PC-3 (cell line): ENCODE measurements at regions not wholly inside any gene's neighbourhood (a gene's known extent, or its start where the extent isn't known, plus 50 kb on each side); places are given as distances from the start of the nearest gene placed in this dataset.

Source experiments
- EZH2 ChIP-seq: fragments of 300-600 bp; sonication (generic); IDR thresholded peaks from one replicate; pipeline ENCODE4 v1.6.1; 2017; ENCODE audit warnings: antibody characterized with exemption, mild to moderate bottlenecking, low read length; ENCODE audit not compliant: unreplicated experiment
- TF ChIP-seq, protein P1 (sequence below): fragments of 300-600 bp; sonication (generic); conservative IDR thresholded peaks from 2 replicates; pipeline ENCODE4 v1.5.1; 2017; ENCODE audit warnings: antibody characterized with exemption, low read depth, mild to moderate bottlenecking, low read length

DNA sequence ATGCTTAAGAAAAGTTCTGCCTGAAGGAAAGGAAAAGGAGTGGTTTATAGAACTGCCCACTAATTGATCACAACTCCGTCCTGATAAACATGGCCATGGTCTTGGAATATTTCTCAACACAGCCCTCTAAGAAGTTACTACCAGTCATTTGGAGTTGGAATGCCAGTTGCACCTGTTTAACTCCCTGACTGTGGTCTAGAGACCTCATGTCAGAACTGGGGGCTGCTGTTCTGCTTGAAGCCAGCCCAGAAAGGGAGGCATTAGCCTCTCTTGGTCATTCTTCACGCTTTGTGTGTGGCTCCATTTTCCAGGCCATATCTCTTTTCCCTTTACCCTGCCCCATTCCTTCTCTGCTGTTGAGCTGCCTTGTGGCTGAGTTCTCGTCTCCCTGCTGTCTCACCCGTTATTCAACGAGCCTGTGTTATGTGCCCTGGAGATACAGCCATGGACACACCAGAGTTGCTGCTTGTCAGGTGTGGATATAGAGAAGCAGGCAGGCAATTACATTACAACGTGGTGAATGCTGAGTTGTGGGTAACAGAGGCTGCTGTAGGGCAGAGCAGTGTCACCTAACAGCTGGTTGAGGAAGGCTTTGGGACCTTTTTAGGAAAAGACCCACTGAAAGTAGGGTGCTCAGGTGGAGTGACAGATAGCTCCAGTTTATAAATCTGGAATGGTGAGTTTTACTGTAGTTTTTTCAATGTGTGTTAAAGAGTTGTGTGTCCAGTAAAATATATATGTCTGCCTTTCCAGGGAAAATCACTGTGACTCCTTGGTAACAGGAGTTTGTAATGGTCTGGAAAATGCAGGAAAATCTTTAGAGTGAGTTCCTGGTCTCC, 137.0 kb upstream of the IPO9 start:
- no peak for TF ChIP-seq EZH2
- TF ChIP-seq, protein P1, sequence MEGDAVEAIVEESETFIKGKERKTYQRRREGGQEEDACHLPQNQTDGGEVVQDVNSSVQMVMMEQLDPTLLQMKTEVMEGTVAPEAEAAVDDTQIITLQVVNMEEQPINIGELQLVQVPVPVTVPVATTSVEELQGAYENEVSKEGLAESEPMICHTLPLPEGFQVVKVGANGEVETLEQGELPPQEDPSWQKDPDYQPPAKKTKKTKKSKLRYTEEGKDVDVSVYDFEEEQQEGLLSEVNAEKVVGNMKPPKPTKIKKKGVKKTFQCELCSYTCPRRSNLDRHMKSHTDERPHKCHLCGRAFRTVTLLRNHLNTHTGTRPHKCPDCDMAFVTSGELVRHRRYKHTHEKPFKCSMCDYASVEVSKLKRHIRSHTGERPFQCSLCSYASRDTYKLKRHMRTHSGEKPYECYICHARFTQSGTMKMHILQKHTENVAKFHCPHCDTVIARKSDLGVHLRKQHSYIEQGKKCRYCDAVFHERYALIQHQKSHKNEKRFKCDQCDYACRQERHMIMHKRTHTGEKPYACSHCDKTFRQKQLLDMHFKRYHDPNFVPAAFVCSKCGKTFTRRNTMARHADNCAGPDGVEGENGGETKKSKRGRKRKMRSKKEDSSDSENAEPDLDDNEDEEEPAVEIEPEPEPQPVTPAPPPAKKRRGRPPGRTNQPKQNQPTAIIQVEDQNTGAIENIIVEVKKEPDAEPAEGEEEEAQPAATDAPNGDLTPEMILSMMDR: no peak
